ENCODE measurements at regions not wholly inside any gene's neighbourhood (a gene's known extent, or its start where the extent isn't known, plus 50 kb on each side); places are given as distances from the start of the nearest gene placed in this dataset.

- CTCF ChIA-PET, result no interaction called here
- no TSS peak for BruUV-seq (replicated peaks)
- H3K4me3 Mint-ChIP-seq (ENCODE audit: unreplicated experiment), result no peak overlapping the region
- no peak overlapping the region for H3K27ac Mint-ChIP-seq (ENCODE audit: low read depth, unreplicated experiment)
- H3K36me3 Mint-ChIP-seq (ENCODE audit: insufficient read depth, unreplicated experiment), result no peaks in the 10 kb centered on the region
- intact Hi-C loops (cut with micrococcal nuclease), result no loop called here
- H3K9me3 Mint-ChIP-seq (ENCODE audit: unreplicated experiment), result no peaks in the 10 kb centered on the region
- no peaks in the 10 kb centered on the region for H3K4me1 Mint-ChIP-seq (ENCODE audit: insufficient read depth, unreplicated experiment)
- POLR2A ChIA-PET, result no interaction called here
- DNase-seq (ENCODE audit: unreplicated experiment), result no peak
- TF ChIP-seq CTCF (IDR thresholded peaks at IDR 0.05; ENCODE audit: unreplicated experiment), result no peak
- peaks cover 15% of the 10 kb centered on the region for H3K27me3 Mint-ChIP-seq (ENCODE audit: insufficient read depth, unreplicated experiment)
Measured at GRCh38 chr3:168558728-168559411, 463.1 kb upstream of the GOLIM4 start.

- CTCF ChIA-PET, result interaction anchor here (0.6 kb wide), 1 partner anchor 169 kb away, joined by 3 read pairs; no protein-coding TSS in a partner anchor
- intact Hi-C loops (cut with micrococcal nuclease), result no loop called here
- H3K4me3 Mint-ChIP-seq (ENCODE audit: unreplicated experiment), result no peak overlapping the region
- no peaks in the 10 kb centered on the region for H3K36me3 Mint-ChIP-seq (ENCODE audit: insufficient read depth, unreplicated experiment)
- peaks cover 38% of the 10 kb centered on the region for H3K27me3 Mint-ChIP-seq (ENCODE audit: insufficient read depth, unreplicated experiment)
- DNase-seq (ENCODE audit: unreplicated experiment), result no peak
- no peak for TF ChIP-seq CTCF (IDR thresholded peaks at IDR 0.05; ENCODE audit: unreplicated experiment)
- no peaks in the 10 kb centered on the region for H3K4me1 Mint-ChIP-seq (ENCODE audit: insufficient read depth, unreplicated experiment)
- POLR2A ChIA-PET, result no interaction called here
- BruUV-seq (replicated peaks), result no TSS peak
- H3K27ac Mint-ChIP-seq (ENCODE audit: low read depth, unreplicated experiment), result no peak overlapping the region
- H3K9me3 Mint-ChIP-seq (ENCODE audit: unreplicated experiment), result no peaks in the 10 kb centered on the region
Measured at GRCh38 chr3:168552251-168552650, 456.5 kb upstream of the GOLIM4 start.

GRCh38 chr3:168548719-168549118 lies 453.0 kb upstream of the GOLIM4 start:
- H3K27ac Mint-ChIP-seq (ENCODE audit: low read depth, unreplicated experiment), result no peak overlapping the region
- no peaks in the 10 kb centered on the region for H3K9me3 Mint-ChIP-seq (ENCODE audit: unreplicated experiment)
- H3K4me1 Mint-ChIP-seq (ENCODE audit: insufficient read depth, unreplicated experiment), result no peaks in the 10 kb centered on the region
- intact Hi-C loops (cut with micrococcal nuclease), result no loop called here
- H3K4me3 Mint-ChIP-seq (ENCODE audit: unreplicated experiment), result no peak overlapping the region
- no peak for DNase-seq (ENCODE audit: unreplicated experiment)
- H3K36me3 Mint-ChIP-seq (ENCODE audit: insufficient read depth, unreplicated experiment), result no peaks in the 10 kb centered on the region
- POLR2A ChIA-PET, result no interaction called here
- peaks cover 63% of the 10 kb centered on the region for H3K27me3 Mint-ChIP-seq (ENCODE audit: insufficient read depth, unreplicated experiment)
- no peak for TF ChIP-seq CTCF (IDR thresholded peaks at IDR 0.05; ENCODE audit: unreplicated experiment)
- CTCF ChIA-PET, result interaction anchor here (1.0 kb wide), 1 partner anchor 299 kb away, joined by 4 read pairs; no protein-coding TSS in a partner anchor
- BruUV-seq (replicated peaks), result no TSS peak

- no TSS peak for BruUV-seq (replicated peaks)
- CTCF ChIA-PET, result no interaction called here
- H3K27ac Mint-ChIP-seq (ENCODE audit: low read depth, unreplicated experiment), result no peak overlapping the region
- no peak for TF ChIP-seq CTCF (IDR thresholded peaks at IDR 0.05; ENCODE audit: unreplicated experiment)
- H3K36me3 Mint-ChIP-seq (ENCODE audit: insufficient read depth, unreplicated experiment), result no peaks in the 10 kb centered on the region
- no peak overlapping the region for H3K4me3 Mint-ChIP-seq (ENCODE audit: unreplicated experiment)
- H3K4me1 Mint-ChIP-seq (ENCODE audit: insufficient read depth, unreplicated experiment), result no peaks in the 10 kb centered on the region
- DNase-seq (ENCODE audit: unreplicated experiment), result no peak
- no peaks in the 10 kb centered on the region for H3K9me3 Mint-ChIP-seq (ENCODE audit: unreplicated experiment)
- intact Hi-C loops (cut with micrococcal nuclease), result no loop called here
- POLR2A ChIA-PET, result no interaction called here
- peaks cover 82% of the 10 kb centered on the region for H3K27me3 Mint-ChIP-seq (ENCODE audit: insufficient read depth, unreplicated experiment)
Measured at GRCh38 chr3:168546707-168547106, 451.0 kb upstream of the GOLIM4 start.
